Caco-2 (cell line): ENCODE measurements at regions not wholly inside any gene's neighbourhood (a gene's known extent, or its start where the extent isn't known, plus 50 kb on each side); places are given as distances from the start of the nearest gene placed in this dataset.

Source experiments
- BruUV-seq: library from RNA; stranded (reverse); fragments of 400-500 nt; replicated peaks from 2 replicates; lab custom pipeline; 2021; lab: Mats Ljungman, UMichigan
- CTCF ChIA-PET: fragments of 300-600 bp; sonication (Branson Sonifier 250); formaldehyde crosslinking; loops from one replicate; lab custom pipeline; 2022; ENCODE audit warnings: antibody characterized with exemption; lab: Charles Lee
- POLR2A ChIA-PET: fragments of 300-600 bp; sonication (Branson Sonifier 250); formaldehyde crosslinking; loops from one replicate; lab custom pipeline; 2022; ENCODE audit warnings: antibody characterized with exemption; lab: Charles Lee
- DNase-seq, 2 experiments: peaks; one replicate each; pipeline versions ENCODE4 v3.0.0 to v3.0.0-alpha.2; 2020 to 2022
- H3K27me3 ChIP-seq: replicated peaks from 2 replicates; pipeline ENCODE4 v1.6.0; 2011; ENCODE audit warnings: low read length; ENCODE audit not compliant: control insufficient read depth, insufficient read depth
- H3K36me3 ChIP-seq: 2 replicates; pipeline ENCODE4 v1.5.1; 2011; ENCODE audit warnings: low read length; ENCODE audit not compliant: control insufficient read depth, insufficient read depth
- H3K4me1 ChIP-seq: fragments of 250-450 bp; sonication (Bioruptor Pico); 2 replicates; pipeline ENCODE4 v1.5.1; 2020; ENCODE audit warnings: mild to moderate bottlenecking
- H3K4me3 ChIP-seq: 2 replicates; pipeline ENCODE4 v1.5.1; 2011; ENCODE audit warnings: low read depth, mild to moderate bottlenecking, control low read depth, low read length
- H3K9me3 ChIP-seq: fragments of 250-450 bp; sonication (Bioruptor Pico); 2 replicates; pipeline ENCODE4 v1.5.1; 2020; ENCODE audit warnings: mild to moderate bottlenecking, moderate library complexity
- H3K27ac Mint-ChIP-seq: one replicate; pipeline ENCODE4 v1.8.0; 2022; ENCODE audit warnings: mixed read lengths; ENCODE audit not compliant: unreplicated experiment
- H3K27me3 Mint-ChIP-seq: one replicate; pipeline ENCODE4 v1.8.0; 2022; ENCODE audit warnings: mixed read lengths; ENCODE audit not compliant: insufficient read depth, unreplicated experiment
- H3K36me3 Mint-ChIP-seq: one replicate; pipeline ENCODE4 v1.8.0; 2022; ENCODE audit warnings: mild to moderate bottlenecking, mixed read lengths; ENCODE audit not compliant: insufficient read depth, unreplicated experiment
- H3K4me1 Mint-ChIP-seq: one replicate; pipeline ENCODE4 v1.8.0; 2022; ENCODE audit warnings: low read depth, mixed read lengths; ENCODE audit not compliant: unreplicated experiment
- H3K4me3 Mint-ChIP-seq: one replicate; pipeline ENCODE4 v1.8.0; 2022; ENCODE audit warnings: mild to moderate bottlenecking, moderate library complexity, mixed read lengths; ENCODE audit not compliant: unreplicated experiment
- H3K9me3 Mint-ChIP-seq: one replicate; pipeline ENCODE4 v1.8.0; 2022; ENCODE audit warnings: mixed read lengths; ENCODE audit not compliant: unreplicated experiment
- CTCF ChIP-seq, 2 experiments: fragments of 200-600 bp in 1 of 2; IDR thresholded peaks; 1 replicate in 1 of 2; 2 replicates in 1 of 2; pipeline versions ENCODE4 v1.5.1 to v1.8.0; 2011 to 2022; ENCODE audit warnings: antibody characterized with exemption in 1 of 2, control low read depth in 1 of 2, inconsistent platforms in 1 of 2, low read depth in 1 of 2, low read length in 1 of 2, mild to moderate bottlenecking in 1 of 2, moderate library complexity in 1 of 2; ENCODE audit not compliant: insufficient read depth in 1 of 2, severe bottlenecking in 1 of 2, unreplicated experiment in 1 of 2
- intact Hi-C: fragments of 100-400 bp; cut with micrococcal nuclease; formaldehyde crosslinking; loops from one replicate; pipeline ENCODE4 v1.10.0; 2022; ENCODE audit not compliant: unreplicated experiment

- no peaks in the 10 kb centered on the region for H3K36me3 Mint-ChIP-seq
These were observed 295.5 kb downstream of the EPHA4 start for GRCh38 chr2:221276601-221277000.

GRCh38 chr2:221282386-221282785 lies 289.7 kb downstream of the EPHA4 start:
- intact Hi-C loops: no loop called here
- ChIA-PET CTCF (no interaction called here), POLR2A (interaction anchor here (0.6 kb wide), 1 partner anchor 1329 kb away, joined by 5 read pairs; no protein-coding TSS in a partner anchor)
- Mint-ChIP-seq H3K9me3 (peaks cover 14% of the 10 kb centered on the region), H3K36me3 (no peaks in the 10 kb centered on the region), H3K4me1 (peaks cover 20% of the 10 kb centered on the region), H3K27ac (no peak overlapping the region), H3K4me3 (no peak overlapping the region), H3K27me3 (no peaks in the 10 kb centered on the region)
- no TSS peak for BruUV-seq
- H3K4me1 ChIP-seq: peaks cover 16% of the 10 kb centered on the region; the same call in 1 of the 2 replicates
- no peaks in the 10 kb centered on the region for H3K9me3 ChIP-seq
- no peaks in the 10 kb centered on the region for H3K27me3 ChIP-seq
- TF ChIP-seq CTCF (IDR thresholded peaks at IDR 0.05; ENCODE audit: insufficient read depth in 1 of 2, low read depth in 1 of 2, low read length in 1 of 2, severe bottlenecking in 1 of 2, unreplicated experiment in 1 of 2): no peak
- H3K36me3 ChIP-seq: no peaks in the 10 kb centered on the region
- no peak overlapping the region for H3K4me3 ChIP-seq
- DNase-seq: no peak

More at GRCh38 chr2:221276601-221277000, 295.5 kb downstream of the EPHA4 start:
- POLR2A ChIA-PET: no interaction called here
- no TSS peak for BruUV-seq
- no peaks in the 10 kb centered on the region for H3K9me3 Mint-ChIP-seq
- H3K4me1 Mint-ChIP-seq: peaks cover 6% of the 10 kb centered on the region
- H3K4me3 Mint-ChIP-seq: no peak overlapping the region
- Histone ChIP-seq H3K4me3 (no peak overlapping the region), H3K9me3 (no peaks in the 10 kb centered on the region), H3K4me1 (peaks cover 5% of the 10 kb centered on the region; the same call in 1 of the 2 replicates), H3K27me3 (no peaks in the 10 kb centered on the region), H3K36me3 (no peaks in the 10 kb centered on the region)
- H3K27ac Mint-ChIP-seq: no peak overlapping the region
- intact Hi-C loops: no loop called here
- no peak for DNase-seq
- no peaks in the 10 kb centered on the region for H3K27me3 Mint-ChIP-seq
- CTCF ChIA-PET: no interaction called here
- TF ChIP-seq CTCF (IDR thresholded peaks at IDR 0.05; ENCODE audit: insufficient read depth in 1 of 2, low read depth in 1 of 2, low read length in 1 of 2, severe bottlenecking in 1 of 2, unreplicated experiment in 1 of 2): no peak

- no TSS peak for BruUV-seq
- Histone ChIP-seq H3K4me3 (no peak overlapping the region), H3K9me3 (no peaks in the 10 kb centered on the region), H3K36me3 (no peaks in the 10 kb centered on the region), H3K27me3 (no peaks in the 10 kb centered on the region), H3K4me1 (peaks cover 32% of the 10 kb centered on the region)
- DNase-seq: no peak
- POLR2A ChIA-PET: no interaction called here
- H3K27ac Mint-ChIP-seq: no peak overlapping the region
- H3K4me1 Mint-ChIP-seq: peaks cover 29% of the 10 kb centered on the region
- no peaks in the 10 kb centered on the region for H3K27me3 Mint-ChIP-seq
- intact Hi-C loops: no loop called here
- peaks cover 14% of the 10 kb centered on the region for H3K9me3 Mint-ChIP-seq
- CTCF ChIA-PET: no interaction called here
- no peaks in the 10 kb centered on the region for H3K36me3 Mint-ChIP-seq
- TF ChIP-seq CTCF (IDR thresholded peaks at IDR 0.05; ENCODE audit: insufficient read depth in 1 of 2, low read depth in 1 of 2, low read length in 1 of 2, severe bottlenecking in 1 of 2, unreplicated experiment in 1 of 2): no peak
- no peak overlapping the region for H3K4me3 Mint-ChIP-seq
These were observed 288.1 kb downstream of the EPHA4 start for GRCh38 chr2:221283896-221284545.
